Hepatocyte (in vitro differentiated cells): ENCODE measurements at regions not wholly inside any gene's neighbourhood (a gene's known extent, or its start where the extent isn't known, plus 50 kb on each side); places are given as distances from the start of the nearest gene placed in this dataset.

Experiments used
- DNase-seq: peaks from one replicate; pipeline ENCODE4 v3.0.0-alpha.2; 2016; ENCODE audit warnings: low spot score
- H2AFZ ChIP-seq: fragments of 200-600 bp; sonication (generic); 2 replicates; pipeline ENCODE4 v1.6.0; 2016; ENCODE audit warnings: antibody characterized with exemption, mild to moderate bottlenecking
- H3K27ac ChIP-seq: fragments of 200-600 bp; sonication (generic); 2 replicates; pipeline ENCODE4 v1.5.1; 2016; ENCODE audit warnings: mild to moderate bottlenecking
- H3K27me3 ChIP-seq: fragments of 200-600 bp; sonication (generic); 2 replicates; pipeline ENCODE4 v1.6.1; 2016
- H3K36me3 ChIP-seq: fragments of 200-600 bp; sonication (generic); replicated peaks from 2 replicates; pipeline ENCODE4 v1.5.1; 2016; ENCODE audit warnings: low read depth; ENCODE audit not compliant: insufficient read depth
- H3K4me1 ChIP-seq: fragments of 200-600 bp; sonication (generic); 2 replicates; pipeline ENCODE4 v1.5.1; 2016; ENCODE audit warnings: mild to moderate bottlenecking, moderate library complexity; ENCODE audit not compliant: insufficient read depth
- H3K4me2 ChIP-seq: fragments of 200-600 bp; sonication (generic); 2 replicates; pipeline ENCODE4 v1.6.0; 2016
- H3K4me3 ChIP-seq: fragments of 200-600 bp; sonication (generic); 2 replicates; pipeline ENCODE4 v1.5.1; 2016; ENCODE audit warnings: mild to moderate bottlenecking
- H3K79me2 ChIP-seq: fragments of 200-600 bp; sonication (generic); 2 replicates; pipeline ENCODE4 v1.6.0; 2017; ENCODE audit warnings: mild to moderate bottlenecking
- H3K9me2 ChIP-seq: fragments of 200-600 bp; sonication (generic); replicated peaks from 2 replicates; pipeline ENCODE4 v1.6.0; 2017; ENCODE audit warnings: mild to moderate bottlenecking; ENCODE audit not compliant: insufficient read depth
- H3K9me3 ChIP-seq: fragments of 200-600 bp; sonication (generic); 2 replicates; pipeline ENCODE4 v1.5.1; 2016; ENCODE audit warnings: low read depth, mild to moderate bottlenecking
- H4K20me1 ChIP-seq: fragments of 200-600 bp; sonication (generic); 2 replicates; pipeline ENCODE4 v1.6.0; 2016; ENCODE audit warnings: mild to moderate bottlenecking; ENCODE audit not compliant: insufficient read depth, poor library complexity, severe bottlenecking
- CTCF ChIP-seq: fragments of 200-600 bp; sonication (generic); IDR thresholded peaks from 2 replicates; pipeline ENCODE4 v1.5.1; 2016; ENCODE audit warnings: antibody characterized with exemption, mild to moderate bottlenecking; ENCODE audit not compliant: poor library complexity
- EZH2 ChIP-seq: fragments of 200-600 bp; sonication (generic); IDR thresholded peaks from 2 replicates; pipeline ENCODE4 v1.6.1; 2016; ENCODE audit warnings: antibody characterized with exemption, mild to moderate bottlenecking, borderline replicate concordance
- EZH2phosphoT487 ChIP-seq: fragments of 200-600 bp; sonication (generic); IDR thresholded peaks from one replicate; pipeline ENCODE4 v1.6.1; 2018; ENCODE audit warnings: antibody characterized with exemption, mild to moderate bottlenecking, low read depth, moderate library complexity; ENCODE audit not compliant: unreplicated experiment, severe bottlenecking
- WGBS: methylation state at CpG from one replicate; pipeline ENCODE4 v1.1.6; 2016; ENCODE audit warnings: low lambda C conversion rate; ENCODE audit errors: missing lambda C conversion rate; 5-methylcytosine and 5-hydroxymethylcytosine counted together

GRCh38 chr2:62370321-62371250, 135.4 kb downstream of the TMEM17 start:
- Histone ChIP-seq H3K27me3 (no peaks in the 10 kb centered on the region), H3K9me3 (no peaks in the 10 kb centered on the region), H3K4me2 (no peak overlapping the region), H3K9me2 (no peaks in the 10 kb centered on the region), H4K20me1 (no peaks in the 10 kb centered on the region), H3K27ac (no peak overlapping the region), H3K79me2 (no peaks in the 10 kb centered on the region), H3K36me3 (no peaks in the 10 kb centered on the region), H2AFZ (no peak overlapping the region), H3K4me1 (no peaks in the 10 kb centered on the region), H3K4me3 (no peak overlapping the region)
- TF ChIP-seq EZH2 (no peak), EZH2phosphoT487 (no peak), CTCF (no peak)
- 89% methylated on average over 3 of the region's 3 CpGs for WGBS
- no peak for DNase-seq

- H3K79me2 ChIP-seq: no peaks in the 10 kb centered on the region
- H3K4me1 ChIP-seq: no peaks in the 10 kb centered on the region
- H3K27ac ChIP-seq: no peak overlapping the region
- TF ChIP-seq EZH2 (no peak), EZH2phosphoT487 (no peak), CTCF (no peak)
- no peak overlapping the region for H2AFZ ChIP-seq
- H4K20me1 ChIP-seq: no peaks in the 10 kb centered on the region
- no peak for DNase-seq
- H3K9me3 ChIP-seq: no peaks in the 10 kb centered on the region
- 67% methylated on average over 4 of the region's 4 CpGs for WGBS
- H3K9me2 ChIP-seq: no peaks in the 10 kb centered on the region
- H3K27me3 ChIP-seq: no peaks in the 10 kb centered on the region
- H3K4me3 ChIP-seq: no peak overlapping the region
- no peaks in the 10 kb centered on the region for H3K36me3 ChIP-seq
- no peak overlapping the region for H3K4me2 ChIP-seq
Measured at GRCh38 chr2:62369541-62370202, 136.3 kb downstream of the TMEM17 start.

- Histone ChIP-seq H3K4me2 (no peak overlapping the region), H2AFZ (no peak overlapping the region), H3K27ac (no peak overlapping the region), H3K9me3 (no peaks in the 10 kb centered on the region), H3K79me2 (no peaks in the 10 kb centered on the region), H3K9me2 (no peaks in the 10 kb centered on the region), H4K20me1 (no peaks in the 10 kb centered on the region), H3K27me3 (no peaks in the 10 kb centered on the region), H3K4me3 (no peak overlapping the region), H3K4me1 (no peaks in the 10 kb centered on the region), H3K36me3 (no peaks in the 10 kb centered on the region)
- WGBS: 78% methylated on average over 11 of the region's 11 CpGs
- DNase-seq: no peak
- TF ChIP-seq CTCF: no peak
- no peak for TF ChIP-seq EZH2phosphoT487
Measured at GRCh38 chr2:62364791-62365528, 141.0 kb downstream of the TMEM17 start.
